ENCODE measurements at regions not wholly inside any gene's neighbourhood (a gene's known extent, or its start where the extent isn't known, plus 50 kb on each side); places are given as distances from the start of the nearest gene placed in this dataset.

GRCh38 chr5:57338868-57339340 lies 143.7 kb downstream of the ACTBL2 start:
- TF ChIP-seq CTCF (IDR thresholded peaks at IDR 0.05) = no peak
- no peak for TF ChIP-seq POLR2A (IDR thresholded peaks at IDR 0.05)
